H1 (cell line): ENCODE measurements at regions not wholly inside any gene's neighbourhood (a gene's known extent, or its start where the extent isn't known, plus 50 kb on each side); places are given as distances from the start of the nearest gene placed in this dataset.

Experiments used
- CTCF ChIA-PET: fragments of 300-600 bp; sonication (Branson Sonifier 250); formaldehyde crosslinking; loops from one replicate; lab custom pipeline; 2021; ENCODE audit not compliant: partially characterized antibody; lab: Charles Lee
- POLR2A ChIA-PET: fragments of 300-600 bp; sonication (Branson Sonifier 250); formaldehyde crosslinking; loops from one replicate; lab custom pipeline; 2021; ENCODE audit warnings: inconsistent platforms; ENCODE audit not compliant: partially characterized antibody; lab: Charles Lee
- DNase-seq, 2 experiments: peaks; one replicate each; pipeline versions ENCODE4 v3.0.0 to v3.0.0-alpha.2; 2010 to 2022; ENCODE audit warnings: low spot score in 2 of 2, low read depth in 1 of 2, mixed read lengths in 1 of 2
- FAIRE-seq: peaks from 2 replicates; lab custom pipeline; 2011; peaks lifted over from hg19 to GRCh38; lab: Jason Lieb, UNC
- H2AFZ ChIP-seq: 2 replicates; pipeline ENCODE4 v1.8.1; 2012; ENCODE audit warnings: low read length, inconsistent platforms
- H2AK5ac ChIP-seq: 2 replicates; pipeline ENCODE4 v1.6.1; 2013; ENCODE audit warnings: low read depth, low read length
- H2BK120ac ChIP-seq: replicated peaks from 2 replicates; pipeline ENCODE3; 2013; ENCODE audit warnings: low read depth, low read length, inconsistent platforms
- H2BK12ac ChIP-seq: 2 replicates; pipeline ENCODE4 v1.6.1; 2013; ENCODE audit warnings: low read depth, low read length
- H2BK15ac ChIP-seq: 2 replicates; pipeline ENCODE4 v1.6.1; 2013; ENCODE audit warnings: low read length
- H2BK20ac ChIP-seq: 2 replicates; pipeline ENCODE4 v1.6.1; 2013; ENCODE audit warnings: low read length
- H2BK5ac ChIP-seq: 2 replicates; pipeline ENCODE4 v1.6.1; 2013; ENCODE audit warnings: low read depth, low read length
- H3K14ac ChIP-seq: 2 replicates; pipeline ENCODE4 v1.6.1; 2013; ENCODE audit warnings: inconsistent platforms; ENCODE audit not compliant: insufficient read length
- H3K18ac ChIP-seq: 2 replicates; pipeline ENCODE4 v1.6.1; 2013; ENCODE audit warnings: low read length; ENCODE audit errors: extremely low read depth
- H3K23ac ChIP-seq: 2 replicates; pipeline ENCODE4 v1.6.1; 2013; ENCODE audit warnings: inconsistent platforms; ENCODE audit not compliant: insufficient read length
- H3K23me2 ChIP-seq: 2 replicates; pipeline ENCODE4 v1.6.1; 2013; ENCODE audit warnings: low read depth, low read length
- H3K27ac ChIP-seq: 2 replicates; pipeline ENCODE4 v1.6.1; 2011; ENCODE audit warnings: low read depth, low read length, inconsistent platforms
- H3K27me3 ChIP-seq, 4 experiments: replicated peaks in 1 of 4; 1 replicate in 1 of 4; 2 replicates in 3 of 4; pipeline versions ENCODE4 v1.6.1 to v1.8.1; 2011 to 2013; ENCODE audit warnings: low read length in 3 of 4, mild to moderate bottlenecking in 3 of 4, inconsistent platforms in 2 of 4, mixed read lengths in 2 of 4, moderate library complexity in 1 of 4; ENCODE audit not compliant: control insufficient read depth in 3 of 4, insufficient read depth in 3 of 4; ENCODE audit errors: extremely low read depth in 1 of 4
- H3K36me3 ChIP-seq, 4 experiments: 2 replicates each; pipeline versions ENCODE4 v1.6.1 to v1.8.1; 2011 to 2013; ENCODE audit warnings: mild to moderate bottlenecking in 4 of 4, low read length in 3 of 4, moderate library complexity in 2 of 4, control low read depth in 1 of 4, inconsistent platforms in 1 of 4; ENCODE audit not compliant: insufficient read depth in 4 of 4, control insufficient read depth in 2 of 4
- H3K4ac ChIP-seq: replicated peaks from 2 replicates; pipeline ENCODE3; 2013; ENCODE audit warnings: low read length, low read depth, mixed read lengths, inconsistent platforms; ENCODE audit not compliant: insufficient read length
- H3K4me1 ChIP-seq, 4 experiments: replicated peaks in 1 of 4; 1 replicate in 1 of 4; 2 replicates in 3 of 4; pipeline versions ENCODE4 v1.6.1 to v1.8.1; 2011 to 2013; ENCODE audit warnings: low read length in 3 of 4, inconsistent platforms in 2 of 4, mixed read lengths in 1 of 4; ENCODE audit not compliant: insufficient read depth in 4 of 4, control insufficient read depth in 3 of 4
- H3K4me2 ChIP-seq, 2 experiments: 2 replicates each; pipeline versions ENCODE4 v1.6.1 to v1.8.1; 2011 to 2013; ENCODE audit warnings: low read depth in 2 of 2, low read length in 2 of 2, control low read depth in 1 of 2, inconsistent platforms in 1 of 2, mild to moderate bottlenecking in 1 of 2; ENCODE audit not compliant: insufficient read depth in 1 of 2
- H3K4me3 ChIP-seq, 4 experiments: fragments of 200-600, 300-600 bp in 1 of 4; sonication (generic), shearing (Covaris generic), sonication (Bioruptor Twin) in 1 of 4; 2 replicates each; pipeline versions ENCODE4 v1.5.1 to v1.8.1; 2011 to 2016; ENCODE audit warnings: low read length in 4 of 4, low read depth in 3 of 4, control low read depth in 2 of 4, inconsistent platforms in 2 of 4, mild to moderate bottlenecking in 2 of 4, mixed read lengths in 1 of 4, moderate library complexity in 1 of 4; ENCODE audit not compliant: insufficient read depth in 2 of 4; ENCODE audit errors: extremely low read depth in 1 of 4
- H3K56ac ChIP-seq: replicated peaks from 2 replicates; pipeline ENCODE3; 2013; ENCODE audit warnings: low read depth, mild to moderate bottlenecking, mixed read lengths, low read length, inconsistent platforms; ENCODE audit not compliant: insufficient read length
- H3K79me1 ChIP-seq: 2 replicates; pipeline ENCODE4 v1.6.1; 2013; ENCODE audit warnings: low read depth, low read length, control low read depth
- H3K79me2 ChIP-seq, 2 experiments: 2 replicates each; pipeline versions ENCODE4 v1.6.1 to v1.8.1; 2012 to 2013; ENCODE audit warnings: low read length in 2 of 2, mild to moderate bottlenecking in 2 of 2, inconsistent platforms in 1 of 2; ENCODE audit not compliant: insufficient read depth in 2 of 2, control insufficient read depth in 1 of 2
- H3K9ac ChIP-seq, 4 experiments: replicated peaks in 1 of 4; 1 replicate in 1 of 4; 2 replicates in 3 of 4; pipeline versions ENCODE4 v1.6.1 to v1.8.1; 2011 to 2013; ENCODE audit warnings: low read depth in 3 of 4, low read length in 3 of 4, control low read depth in 2 of 4, mild to moderate bottlenecking in 2 of 4, moderate library complexity in 2 of 4, inconsistent platforms in 1 of 4; ENCODE audit errors: extremely low read depth in 1 of 4
- H3K9me3 ChIP-seq, 2 experiments: 2 replicates each; pipeline versions ENCODE4 v1.6.1 to v1.8.1; 2012 to 2013; ENCODE audit warnings: mild to moderate bottlenecking in 2 of 2, moderate library complexity in 2 of 2, control low read depth in 1 of 2, inconsistent platforms in 1 of 2, low read depth in 1 of 2, low read length in 1 of 2, mixed read lengths in 1 of 2; ENCODE audit not compliant: insufficient read depth in 2 of 2
- H4K20me1 ChIP-seq, 2 experiments: replicated peaks in 1 of 2; 2 replicates each; pipeline versions ENCODE3 to v1.8.1; 2011 to 2013; ENCODE audit warnings: inconsistent platforms in 2 of 2, low read length in 2 of 2, mild to moderate bottlenecking in 1 of 2; ENCODE audit not compliant: insufficient read depth in 2 of 2, control insufficient read depth in 1 of 2
- H4K5ac ChIP-seq: 2 replicates; pipeline ENCODE4 v1.6.1; 2013; ENCODE audit warnings: low read length, low read depth, mixed read lengths, inconsistent platforms; ENCODE audit not compliant: insufficient read length
- H4K8ac ChIP-seq: 2 replicates; pipeline ENCODE4 v1.8.0; 2013; ENCODE audit warnings: mild to moderate bottlenecking, moderate library complexity, low read length, inconsistent platforms; ENCODE audit not compliant: insufficient read depth; ENCODE audit errors: extremely low read depth
- H4K91ac ChIP-seq: replicated peaks from 2 replicates; pipeline ENCODE3; 2013; ENCODE audit warnings: low read length, mixed read lengths, inconsistent platforms; ENCODE audit not compliant: insufficient read length
- ASH2L ChIP-seq: fragments of 200-600, 300-600 bp; sonication (generic); IDR thresholded peaks from one replicate; pipeline ENCODE4 v1.7.1; 2017; ENCODE audit warnings: low read length
- BRCA1 ChIP-seq: IDR thresholded peaks from 2 replicates; pipeline ENCODE4 v1.6.1; 2012; ENCODE audit warnings: low read depth, low read length, improper control_type of control experiment
- CEBPB ChIP-seq: IDR thresholded peaks from 2 replicates; pipeline ENCODE4 v1.6.1; 2012; ENCODE audit warnings: low read depth, low read length
- CTBP2 ChIP-seq: IDR thresholded peaks from 2 replicates; pipeline ENCODE4 v1.7.0; 2011; ENCODE audit warnings: borderline replicate concordance, mild to moderate bottlenecking, moderate library complexity, mixed read lengths, low read length; ENCODE audit not compliant: insufficient read depth, insufficient read length
- EGR1 ChIP-seq: IDR thresholded peaks from 2 replicates; pipeline ENCODE4 v1.6.1; 2011; ENCODE audit warnings: low read depth, low read length, borderline replicate concordance
- JUN ChIP-seq: IDR thresholded peaks from 2 replicates; pipeline ENCODE4 v1.6.1; 2011; ENCODE audit warnings: low read depth, mild to moderate bottlenecking, improper control_type of control experiment, low read length
- KDM1A ChIP-seq: fragments of 200-600, 300-600 bp; sonication (generic); IDR thresholded peaks from 2 replicates; pipeline ENCODE4 v1.7.1; 2016; ENCODE audit warnings: mild to moderate bottlenecking, low read length, borderline replicate concordance
- MAX ChIP-seq: IDR thresholded peaks from 2 replicates; pipeline ENCODE4 v1.6.1; 2012; ENCODE audit warnings: inconsistent platforms
- NRF1 ChIP-seq: IDR thresholded peaks from 2 replicates; pipeline ENCODE4 v1.6.1; 2011; ENCODE audit warnings: mild to moderate bottlenecking, low read depth, low read length, improper control_type of control experiment
- POLR2A ChIP-seq, 2 experiments: IDR thresholded peaks; 1 replicate in 1 of 2; 2 replicates in 1 of 2; pipeline ENCODE4 v1.6.1; 2011; ENCODE audit warnings: low read depth in 2 of 2, low read length in 2 of 2, mild to moderate bottlenecking in 2 of 2; ENCODE audit errors: control extremely low read depth in 1 of 2
- RFX5 ChIP-seq: IDR thresholded peaks from 2 replicates; pipeline ENCODE4 v1.6.1; 2011; ENCODE audit warnings: low read depth, low read length, improper control_type of control experiment, borderline replicate concordance
- SAP30 ChIP-seq: fragments of 300-600 bp; sonication (generic); IDR thresholded peaks from 2 replicates; pipeline ENCODE4 v1.7.1; 2012; ENCODE audit warnings: low read length, moderate library complexity, mild to moderate bottlenecking, inconsistent platforms; ENCODE audit not compliant: insufficient read depth, insufficient replicate concordance
- SRF ChIP-seq: IDR thresholded peaks from 2 replicates; pipeline ENCODE4 v1.6.1; 2011; ENCODE audit warnings: mild to moderate bottlenecking, low read depth, low read length, moderate library complexity
- TAF7 ChIP-seq: optimal IDR thresholded peaks from 2 replicates; pipeline ENCODE3; 2011; ENCODE audit warnings: low read depth, mild to moderate bottlenecking, inconsistent platforms, low read length, moderate library complexity, borderline replicate concordance
- WGBS, 2 experiments: shearing (Covaris generic) in 1 of 2; methylation state at CpG; one replicate each; pipeline versions ENCODE4 v1.1.6 to v1.1.7; 2013 to 2015; ENCODE audit warnings: low lambda C conversion rate in 2 of 2, mixed read lengths in 2 of 2, inconsistent platforms in 1 of 2, low coverage in 1 of 2, missing lambda C conversion rate in 1 of 2; ENCODE audit not compliant: insufficient replicate concordance in 2 of 2, insufficient coverage in 1 of 2, insufficient read length in 1 of 2; ENCODE audit errors: extremely low coverage in 1 of 2, missing lambda C conversion rate in 1 of 2; 5-methylcytosine and 5-hydroxymethylcytosine counted together
- TF ChIP-seq, protein P1 (sequence below): IDR thresholded peaks from 2 replicates; pipeline ENCODE4 v1.6.1; 2011; ENCODE audit warnings: low read depth, mild to moderate bottlenecking, low read length; ENCODE audit not compliant: insufficient read depth

GRCh38 chr2:49621016-49621415, 466.7 kb upstream of the FSHR start:
- no peak overlapping the region for H3K4ac ChIP-seq
- H4K8ac ChIP-seq = no peak overlapping the region
- no peak overlapping the region for H3K18ac ChIP-seq
- H3K56ac ChIP-seq = no peak overlapping the region
- H3K4me2 ChIP-seq = no peak overlapping the region
- no peak overlapping the region for H2BK12ac ChIP-seq
- no peak overlapping the region for H2BK120ac ChIP-seq
- no peak overlapping the region for H2AK5ac ChIP-seq
- H2BK20ac ChIP-seq = no peak overlapping the region
- no peaks in the 10 kb centered on the region for H4K20me1 ChIP-seq
- FAIRE-seq (no peak), DNase-seq (no peak)
- H3K23me2 ChIP-seq = no peaks in the 10 kb centered on the region
- no peaks in the 10 kb centered on the region for H3K9me3 ChIP-seq
- no peak overlapping the region for H3K27ac ChIP-seq
- H3K4me1 ChIP-seq = no peaks in the 10 kb centered on the region
- no peak overlapping the region for H2AFZ ChIP-seq
- no peaks in the 10 kb centered on the region for H3K79me1 ChIP-seq
- no peak overlapping the region for H3K23ac ChIP-seq
- H3K79me2 ChIP-seq = no peaks in the 10 kb centered on the region
- no peak overlapping the region for H3K9ac ChIP-seq
- no peaks in the 10 kb centered on the region for H3K36me3 ChIP-seq
- no peak overlapping the region for H3K14ac ChIP-seq
- H4K5ac ChIP-seq = no peak overlapping the region
- no peaks in the 10 kb centered on the region for H3K27me3 ChIP-seq
- ChIA-PET CTCF (interaction anchor here (0.7 to 1.9 kb wide), 11 partner anchors 18 to 871 kb away, joined by 3 to 5 read pairs (median 4); no protein-coding TSS in a partner anchor), POLR2A (no interaction called here)
- 91% methylated on average over 2 of the region's 2 CpGs; no CpG with 5 or more reads in 1 of the 2 experiments for WGBS, 2 experiments
- no peak overlapping the region for H2BK5ac ChIP-seq
- H3K4me3 ChIP-seq = no peak overlapping the region
- H4K91ac ChIP-seq = no peak overlapping the region
- H2BK15ac ChIP-seq = no peak overlapping the region
- TF ChIP-seq POLR2A (IDR thresholded peaks at IDR 0.05; ENCODE audit: control extremely low read depth in 1 of 2, low read depth in 2 of 2, low read length in 2 of 2) = no peak
- no peak for TF ChIP-seq ASH2L
- TF ChIP-seq TAF7 = no peak
- no peak for TF ChIP-seq NRF1
- no peak for TF ChIP-seq EGR1
- TF ChIP-seq KDM1A = no peak
- TF ChIP-seq JUN = no peak
- TF ChIP-seq, protein P1, sequence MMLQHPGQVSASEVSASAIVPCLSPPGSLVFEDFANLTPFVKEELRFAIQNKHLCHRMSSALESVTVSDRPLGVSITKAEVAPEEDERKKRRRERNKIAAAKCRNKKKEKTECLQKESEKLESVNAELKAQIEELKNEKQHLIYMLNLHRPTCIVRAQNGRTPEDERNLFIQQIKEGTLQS = no peak
- TF ChIP-seq SAP30 = no peak
- TF ChIP-seq BRCA1 = no peak
- TF ChIP-seq CTBP2 = no peak
- TF ChIP-seq CEBPB = no peak
- TF ChIP-seq RFX5 = no peak
- no peak for TF ChIP-seq SRF
- no peak for TF ChIP-seq MAX
